ENCODE measurements at regions not wholly inside any gene's neighbourhood (a gene's known extent, or its start where the extent isn't known, plus 50 kb on each side); places are given as distances from the start of the nearest gene placed in this dataset.

- H3K4me3 Mint-ChIP-seq, result no peak overlapping the region
- H3K9me3 Mint-ChIP-seq, result no peaks in the 10 kb centered on the region
- no peaks in the 10 kb centered on the region for H3K36me3 Mint-ChIP-seq (ENCODE audit: low read depth)
- no peaks in the 10 kb centered on the region for H3K27me3 Mint-ChIP-seq (ENCODE audit: low read depth)
- no peaks in the 10 kb centered on the region for H3K4me1 Mint-ChIP-seq (ENCODE audit: low read depth)
- H3K27ac Mint-ChIP-seq, result no peak overlapping the region
These were observed 532.1 kb downstream of the FBXO15 start for GRCh38 chr18:73615506-73615905.

DNA sequence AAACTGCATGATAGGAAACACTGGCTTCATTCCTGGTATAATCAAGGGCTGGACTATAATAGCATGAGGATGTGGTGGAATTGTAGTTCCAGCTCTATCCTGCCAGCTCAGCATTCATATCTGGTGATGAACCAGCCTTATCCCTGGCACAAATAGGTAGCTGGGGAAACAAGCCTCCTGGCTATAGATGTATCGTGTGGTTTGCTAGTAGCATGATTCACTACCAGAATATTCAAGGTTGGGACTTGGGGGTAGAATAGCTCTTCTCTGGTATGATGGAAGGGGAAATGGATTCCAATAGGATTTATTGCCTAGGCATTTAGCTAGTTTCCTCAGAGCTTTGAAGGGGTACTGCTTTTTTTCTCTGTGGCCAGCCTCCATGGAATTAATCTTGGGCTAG is 532.8 kb downstream of the FBXO15 start:
- H3K27me3 Mint-ChIP-seq (ENCODE audit: low read depth), result no peaks in the 10 kb centered on the region
- H3K4me3 Mint-ChIP-seq, result no peak overlapping the region
- no peaks in the 10 kb centered on the region for H3K36me3 Mint-ChIP-seq (ENCODE audit: low read depth)
- no peaks in the 10 kb centered on the region for H3K4me1 Mint-ChIP-seq (ENCODE audit: low read depth)
- no peaks in the 10 kb centered on the region for H3K9me3 Mint-ChIP-seq
- no peak overlapping the region for H3K27ac Mint-ChIP-seq

GRCh38 chr18:73613706-73614340 is 533.8 kb downstream of the FBXO15 start:
- Mint-ChIP-seq H3K4me3 (no peak overlapping the region), H3K4me1 (ENCODE audit: low read depth) (no peaks in the 10 kb centered on the region), H3K9me3 (no peaks in the 10 kb centered on the region), H3K36me3 (ENCODE audit: low read depth) (no peaks in the 10 kb centered on the region), H3K27ac (no peak overlapping the region), H3K27me3 (ENCODE audit: low read depth) (no peaks in the 10 kb centered on the region)

DNA sequence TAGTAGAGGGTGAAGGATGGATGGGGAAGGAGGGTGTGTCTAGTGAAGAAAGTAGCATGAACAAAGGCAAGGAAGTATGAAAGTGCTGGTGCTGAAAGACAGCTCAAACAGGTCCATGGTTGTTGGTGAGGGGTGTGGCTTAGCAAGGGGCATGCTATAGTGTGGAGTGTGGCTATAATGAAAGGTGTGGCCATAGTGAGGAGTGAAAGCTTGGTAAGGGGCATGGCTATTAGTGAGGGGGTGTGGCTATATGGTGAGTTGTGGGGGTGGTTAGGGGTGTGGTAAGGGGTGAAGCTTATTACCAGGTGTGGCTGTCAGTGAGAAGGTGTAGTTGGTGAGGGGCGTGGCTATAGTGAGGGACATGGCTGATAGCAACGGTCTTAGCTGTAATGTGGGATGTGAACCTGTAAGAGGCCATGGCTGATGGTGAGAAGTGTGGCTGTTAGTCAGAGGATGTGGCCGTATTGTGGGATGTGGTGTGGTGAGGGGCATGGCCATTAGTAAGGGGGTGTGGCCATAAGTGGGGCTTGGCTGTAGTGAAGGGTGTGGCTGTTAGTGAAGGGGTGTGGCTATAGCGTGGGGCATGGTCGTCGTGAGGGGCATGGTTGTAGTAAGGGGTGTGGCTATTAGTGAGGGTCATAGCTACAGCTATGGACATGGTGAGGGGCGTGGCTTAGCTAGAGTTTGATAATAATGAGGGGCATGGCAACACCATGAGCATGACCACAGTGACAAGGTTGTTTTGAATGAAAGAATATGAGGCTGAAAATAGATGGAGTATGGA is 549.6 kb downstream of the FBXO15 start:
- Mint-ChIP-seq H3K27me3 (ENCODE audit: low read depth) (no peaks in the 10 kb centered on the region), H3K36me3 (ENCODE audit: low read depth) (no peaks in the 10 kb centered on the region), H3K4me3 (no peak overlapping the region), H3K4me1 (ENCODE audit: low read depth) (no peaks in the 10 kb centered on the region), H3K9me3 (no peaks in the 10 kb centered on the region), H3K27ac (no peak overlapping the region)

- Mint-ChIP-seq H3K27me3 (ENCODE audit: low read depth) (no peaks in the 10 kb centered on the region), H3K4me3 (no peak overlapping the region), H3K27ac (no peak overlapping the region), H3K36me3 (ENCODE audit: low read depth) (no peaks in the 10 kb centered on the region), H3K9me3 (no peaks in the 10 kb centered on the region), H3K4me1 (ENCODE audit: low read depth) (no peaks in the 10 kb centered on the region)
These were observed 552.9 kb downstream of the FBXO15 start for GRCh38 chr18:73594749-73595148.

GRCh38 chr18:73593207-73593606 is 554.4 kb downstream of the FBXO15 start:
- Mint-ChIP-seq H3K4me3 (no peak overlapping the region), H3K27ac (no peak overlapping the region), H3K9me3 (no peaks in the 10 kb centered on the region), H3K27me3 (ENCODE audit: low read depth) (no peaks in the 10 kb centered on the region), H3K36me3 (ENCODE audit: low read depth) (no peaks in the 10 kb centered on the region), H3K4me1 (ENCODE audit: low read depth) (no peaks in the 10 kb centered on the region)

DNA sequence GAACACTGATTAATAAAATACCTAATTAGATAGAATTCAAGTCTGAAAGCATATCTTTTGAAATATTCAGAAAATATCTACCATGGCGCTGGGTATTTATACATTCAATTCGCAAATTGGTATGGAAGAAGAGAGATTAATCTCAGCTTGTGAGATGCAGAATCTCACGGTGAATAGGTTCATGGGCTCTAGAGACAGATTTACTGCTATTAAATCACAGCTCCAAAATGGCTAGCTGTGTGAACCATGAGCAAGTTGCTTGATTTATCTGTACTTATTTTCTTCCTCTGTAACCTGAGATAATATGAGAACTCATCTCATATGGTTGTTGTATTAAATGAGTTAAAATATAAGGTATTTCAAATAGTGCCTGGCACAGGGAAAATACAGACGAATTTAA is 556.7 kb downstream of the FBXO15 start:
- no peak overlapping the region for H3K27ac Mint-ChIP-seq
- H3K9me3 Mint-ChIP-seq, result no peaks in the 10 kb centered on the region
- H3K4me3 Mint-ChIP-seq, result no peak overlapping the region
- H3K36me3 Mint-ChIP-seq (ENCODE audit: low read depth), result no peaks in the 10 kb centered on the region
- H3K27me3 Mint-ChIP-seq (ENCODE audit: low read depth), result no peaks in the 10 kb centered on the region
- no peaks in the 10 kb centered on the region for H3K4me1 Mint-ChIP-seq (ENCODE audit: low read depth)

DNA sequence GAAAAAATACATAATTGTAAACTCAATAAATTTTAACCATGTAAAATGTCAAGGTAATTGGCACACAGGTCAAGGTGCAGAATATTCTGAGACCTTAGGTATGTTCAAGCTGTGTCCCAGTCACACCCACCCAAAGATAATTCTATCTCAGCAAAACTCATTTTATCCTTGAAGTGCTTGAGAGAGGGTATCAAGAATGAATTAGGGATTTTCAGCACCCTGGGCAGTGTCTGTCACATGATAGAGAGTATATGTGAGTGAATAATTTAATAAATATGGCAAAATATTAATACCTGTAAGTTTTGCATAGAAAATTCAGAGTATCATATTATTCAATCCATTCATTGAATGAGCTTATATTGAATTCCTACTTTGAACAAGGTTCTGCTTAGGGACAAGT is 567.9 kb downstream of the FBXO15 start:
- no peaks in the 10 kb centered on the region for H3K9me3 Mint-ChIP-seq
- no peaks in the 10 kb centered on the region for H3K36me3 Mint-ChIP-seq (ENCODE audit: low read depth)
- H3K27me3 Mint-ChIP-seq (ENCODE audit: low read depth), result no peaks in the 10 kb centered on the region
- no peak overlapping the region for H3K27ac Mint-ChIP-seq
- H3K4me1 Mint-ChIP-seq (ENCODE audit: low read depth), result no peaks in the 10 kb centered on the region
- H3K4me3 Mint-ChIP-seq, result no peak overlapping the region

DNA sequence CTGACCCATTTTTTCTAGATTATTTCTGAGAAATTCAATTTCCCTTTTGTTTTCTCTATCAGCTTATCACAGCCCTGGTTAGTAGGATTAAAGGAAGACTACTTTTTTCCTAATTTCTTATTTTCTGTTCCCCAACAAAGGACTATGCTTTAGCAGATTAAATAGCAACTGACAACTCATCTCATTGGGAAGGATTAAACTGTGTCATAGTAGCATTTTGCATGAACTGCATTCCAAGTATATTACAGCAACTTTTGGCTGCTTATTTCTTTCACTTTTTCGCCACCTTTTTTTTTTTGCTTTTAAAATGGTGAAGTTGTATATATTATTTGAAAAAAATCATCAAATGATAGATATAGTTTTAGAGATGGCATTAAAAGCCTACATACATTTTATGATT is 570.3 kb downstream of the FBXO15 start:
- H3K4me1 Mint-ChIP-seq (ENCODE audit: low read depth), result no peaks in the 10 kb centered on the region
- H3K36me3 Mint-ChIP-seq (ENCODE audit: low read depth), result no peaks in the 10 kb centered on the region
- H3K27ac Mint-ChIP-seq, result no peak overlapping the region
- no peaks in the 10 kb centered on the region for H3K27me3 Mint-ChIP-seq (ENCODE audit: low read depth)
- no peaks in the 10 kb centered on the region for H3K9me3 Mint-ChIP-seq
- no peak overlapping the region for H3K4me3 Mint-ChIP-seq

DNA sequence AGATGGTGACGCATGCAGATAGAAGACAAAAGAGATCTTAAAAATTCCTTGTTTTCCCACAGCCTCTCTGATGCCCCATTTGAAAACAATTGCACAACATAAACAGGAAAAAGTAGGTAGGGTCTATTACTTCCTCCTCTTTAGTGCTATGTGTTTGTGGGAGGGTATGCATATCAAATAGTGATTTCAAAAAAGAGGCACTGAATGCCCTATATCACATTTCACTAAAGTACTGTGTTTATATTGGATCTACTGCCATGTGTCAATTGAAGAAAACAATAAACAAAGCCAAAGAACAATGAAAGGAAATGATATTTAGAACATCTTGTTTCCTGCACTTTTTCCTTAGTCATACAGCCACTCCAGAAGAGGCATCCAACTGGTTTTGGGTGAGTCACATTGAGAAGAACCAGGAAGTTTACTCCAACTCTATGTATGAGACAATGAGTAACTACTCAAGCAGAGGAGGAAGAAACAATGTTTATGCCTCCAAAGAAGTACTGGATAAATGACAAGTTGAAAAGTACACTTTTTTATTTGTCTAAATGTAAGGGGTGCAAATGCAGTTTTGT is 583.6 kb downstream of the FBXO15 start:
- no peaks in the 10 kb centered on the region for H3K36me3 Mint-ChIP-seq (ENCODE audit: low read depth)
- H3K27ac Mint-ChIP-seq, result no peak overlapping the region
- no peaks in the 10 kb centered on the region for H3K9me3 Mint-ChIP-seq
- no peak overlapping the region for H3K4me3 Mint-ChIP-seq
- H3K27me3 Mint-ChIP-seq (ENCODE audit: low read depth), result no peaks in the 10 kb centered on the region
- H3K4me1 Mint-ChIP-seq (ENCODE audit: low read depth), result no peaks in the 10 kb centered on the region

DNA sequence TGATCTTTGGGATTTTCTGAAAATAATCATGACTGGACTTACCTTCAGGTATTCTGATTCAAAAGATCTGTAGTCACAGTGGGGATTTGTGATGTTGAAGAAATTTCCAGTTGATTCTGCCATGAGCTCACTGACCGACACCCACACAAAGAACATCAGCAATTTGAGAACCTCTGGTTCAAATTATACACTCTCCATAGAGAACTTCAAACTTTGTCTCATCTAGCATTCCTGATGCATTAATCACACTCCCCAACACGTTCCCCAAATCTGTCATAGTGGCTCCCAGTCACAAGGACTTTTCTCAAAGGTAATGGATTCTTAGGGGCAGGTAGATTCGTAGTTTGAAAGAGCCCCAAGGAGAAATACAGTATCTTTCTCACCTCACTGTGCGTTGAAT is 584.3 kb downstream of the FBXO15 start:
- Mint-ChIP-seq H3K4me1 (ENCODE audit: low read depth) (no peaks in the 10 kb centered on the region), H3K27me3 (ENCODE audit: low read depth) (no peaks in the 10 kb centered on the region), H3K27ac (no peak overlapping the region)

DNA sequence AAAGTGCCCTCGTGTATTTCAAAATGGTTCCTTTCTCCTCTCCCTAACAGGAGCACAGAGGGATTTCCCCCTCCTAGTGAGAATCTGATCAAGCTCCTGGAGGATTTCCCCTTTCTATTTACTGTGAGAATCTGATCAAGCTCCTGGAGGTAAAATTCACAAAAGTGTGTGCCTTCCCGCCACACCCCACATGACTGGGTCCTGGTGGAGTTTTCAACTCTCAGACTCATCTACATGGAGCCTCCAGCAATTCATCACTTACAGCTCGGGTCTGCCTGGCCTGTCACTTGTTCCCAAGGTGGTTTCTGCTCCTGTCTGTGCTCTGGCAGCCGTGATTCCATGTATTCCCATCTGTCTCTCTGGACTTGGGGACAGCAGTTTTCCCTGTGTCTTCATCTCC is 590.7 kb downstream of the FBXO15 start:
- no peak overlapping the region for H3K27ac Mint-ChIP-seq
- no peaks in the 10 kb centered on the region for H3K27me3 Mint-ChIP-seq (ENCODE audit: low read depth)
- no peaks in the 10 kb centered on the region for H3K36me3 Mint-ChIP-seq (ENCODE audit: low read depth)
- no peaks in the 10 kb centered on the region for H3K4me1 Mint-ChIP-seq (ENCODE audit: low read depth)
- H3K4me3 Mint-ChIP-seq, result no peak overlapping the region
- H3K9me3 Mint-ChIP-seq, result no peaks in the 10 kb centered on the region

More for the DNA sequence above, 584.3 kb downstream of the FBXO15 start:
- Mint-ChIP-seq H3K36me3 (ENCODE audit: low read depth) (no peaks in the 10 kb centered on the region), H3K4me3 (no peak overlapping the region), H3K9me3 (no peaks in the 10 kb centered on the region)

- no peak overlapping the region for H3K4me3 Mint-ChIP-seq
- no peaks in the 10 kb centered on the region for H3K27me3 Mint-ChIP-seq (ENCODE audit: low read depth)
- no peak overlapping the region for H3K27ac Mint-ChIP-seq
- no peaks in the 10 kb centered on the region for H3K36me3 Mint-ChIP-seq (ENCODE audit: low read depth)
- no peaks in the 10 kb centered on the region for H3K9me3 Mint-ChIP-seq
- no peaks in the 10 kb centered on the region for H3K4me1 Mint-ChIP-seq (ENCODE audit: low read depth)
These were observed 595.5 kb downstream of the FBXO15 start for GRCh38 chr18:73552171-73552570.

DNA sequence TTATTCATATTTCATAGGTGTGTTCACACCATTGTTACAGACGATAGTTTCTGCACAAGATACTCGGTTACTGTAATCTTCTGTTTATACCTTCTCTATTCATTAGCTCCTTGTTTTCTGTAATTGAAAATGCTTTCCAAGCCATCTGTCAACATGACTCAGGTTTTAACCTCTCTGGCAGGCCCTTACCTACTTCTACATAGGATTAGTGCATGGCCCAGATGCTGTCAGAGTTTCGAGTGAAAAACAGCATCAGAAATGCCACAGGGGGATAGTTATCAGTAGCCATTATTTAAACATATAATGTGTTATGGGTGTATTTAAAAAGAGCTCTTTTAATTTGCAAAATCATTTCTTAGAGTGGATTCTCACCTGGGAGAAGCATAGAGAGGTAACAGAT is 596.4 kb downstream of the FBXO15 start:
- no peaks in the 10 kb centered on the region for H3K27me3 Mint-ChIP-seq (ENCODE audit: low read depth)
- no peaks in the 10 kb centered on the region for H3K4me1 Mint-ChIP-seq (ENCODE audit: low read depth)
- no peaks in the 10 kb centered on the region for H3K9me3 Mint-ChIP-seq
- no peaks in the 10 kb centered on the region for H3K36me3 Mint-ChIP-seq (ENCODE audit: low read depth)
- H3K27ac Mint-ChIP-seq, result no peak overlapping the region
- no peak overlapping the region for H3K4me3 Mint-ChIP-seq

DNA sequence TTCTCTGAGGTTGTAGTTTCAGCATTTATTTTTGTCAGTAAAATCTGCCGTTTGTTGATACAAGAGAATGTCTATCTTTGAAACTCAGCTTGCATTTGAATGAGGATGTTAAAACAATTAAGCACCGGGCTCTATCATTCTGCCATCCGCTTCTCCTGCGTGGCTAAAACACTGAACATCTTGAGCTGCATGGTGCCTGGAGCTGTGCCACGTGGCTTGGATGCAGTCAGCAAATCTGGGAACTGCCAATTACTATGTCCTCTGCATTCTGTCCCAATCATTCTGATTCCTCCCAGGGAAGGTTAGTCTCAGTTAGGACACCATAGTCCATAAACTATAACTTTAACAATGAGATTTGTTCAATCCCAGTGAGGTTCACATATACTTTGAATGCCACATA is 598.4 kb downstream of the FBXO15 start:
- Mint-ChIP-seq H3K4me3 (no peak overlapping the region), H3K9me3 (no peaks in the 10 kb centered on the region), H3K27ac (no peak overlapping the region), H3K4me1 (ENCODE audit: low read depth) (no peaks in the 10 kb centered on the region), H3K36me3 (ENCODE audit: low read depth) (no peaks in the 10 kb centered on the region), H3K27me3 (ENCODE audit: low read depth) (no peaks in the 10 kb centered on the region)

Measured in T-helper 1 cell treated with Interleukin-12 subunit alpha and Interleukin-12 subunit beta and Interleukin-4 antibody, amounts not matched to agents 30 μg/mL and 1 μg/mL, for 36 hours (primary cell).